SHP77 treated with DMSO at 0.1 percent for 48 hours (cell line): ENCODE measurements at regions not wholly inside any gene's neighbourhood (a gene's known extent, or its start where the extent isn't known, plus 50 kb on each side); places are given as distances from the start of the nearest gene placed in this dataset.

Experiments
- DNase-seq: peaks from one replicate; lab custom pipeline; 2025; lab: John Stamatoyannopoulos, UW

- DNase-seq = no peak
Measured at GRCh38 chr19:31804668-31805067, 455.4 kb upstream of the TSHZ3 start.

- no peak for DNase-seq
Measured at GRCh38 chr19:31810536-31811109, 461.4 kb upstream of the TSHZ3 start.

DNA sequence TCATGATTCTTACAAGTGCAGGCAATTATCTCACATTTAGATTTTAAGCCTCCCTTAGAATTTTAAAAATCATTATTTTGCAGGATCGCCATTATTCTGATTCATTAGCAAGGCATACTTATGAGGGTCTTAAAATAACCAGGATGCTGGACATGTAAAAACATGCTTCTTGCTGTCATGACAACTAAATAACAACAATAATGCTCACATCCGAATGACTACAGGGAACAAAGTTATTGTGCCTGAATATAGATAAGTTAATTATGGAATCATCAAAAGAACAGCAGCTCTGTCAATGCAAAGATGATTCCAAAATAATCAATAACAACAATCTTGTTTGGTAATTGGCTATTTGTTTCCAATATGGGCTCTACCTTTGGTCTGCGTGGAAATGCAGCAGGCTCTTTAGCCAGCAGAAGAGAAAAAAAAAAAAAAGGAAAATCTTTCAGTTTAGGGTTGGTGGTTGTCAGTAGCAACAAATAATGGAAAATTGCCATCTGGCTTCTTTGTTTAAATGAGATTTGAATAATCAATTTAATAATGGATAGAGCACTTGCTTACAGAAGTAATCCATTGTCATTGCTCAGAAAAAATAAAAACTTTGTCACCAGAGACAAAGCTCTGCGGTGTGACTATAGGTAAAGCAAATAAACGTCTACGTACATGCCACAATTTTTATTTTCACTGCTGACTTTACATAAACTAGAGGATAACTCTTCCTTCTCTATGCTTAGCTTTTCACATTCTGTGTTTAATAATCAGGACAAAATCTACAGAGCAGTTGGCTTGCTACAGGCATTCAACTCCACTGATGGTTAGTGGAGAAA, 468.9 kb upstream of the TSHZ3 start:
- no peak for DNase-seq

GRCh38 chr19:31818798-31819105, 469.5 kb upstream of the TSHZ3 start:
- DNase-seq = no peak

DNA sequence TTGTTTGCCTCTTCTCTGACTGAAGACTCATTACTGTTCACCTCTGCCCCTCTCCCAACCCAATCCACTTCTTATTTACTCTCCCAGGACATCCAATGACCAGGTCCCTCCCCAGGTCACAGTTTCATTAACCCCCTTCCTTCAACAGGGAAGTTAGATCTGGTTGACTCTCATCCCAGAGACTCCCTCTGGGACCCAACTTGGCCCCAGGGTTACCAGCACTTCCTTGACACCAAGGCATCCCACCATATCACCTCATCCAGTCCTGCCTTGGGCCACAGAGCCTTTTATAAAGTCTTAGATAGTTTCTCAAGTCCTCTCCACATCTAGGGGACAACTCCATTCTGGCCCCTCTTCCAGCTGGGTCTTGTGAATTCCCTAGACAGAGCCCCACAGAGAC, 470.6 kb upstream of the TSHZ3 start:
- DNase-seq = no peak

DNA sequence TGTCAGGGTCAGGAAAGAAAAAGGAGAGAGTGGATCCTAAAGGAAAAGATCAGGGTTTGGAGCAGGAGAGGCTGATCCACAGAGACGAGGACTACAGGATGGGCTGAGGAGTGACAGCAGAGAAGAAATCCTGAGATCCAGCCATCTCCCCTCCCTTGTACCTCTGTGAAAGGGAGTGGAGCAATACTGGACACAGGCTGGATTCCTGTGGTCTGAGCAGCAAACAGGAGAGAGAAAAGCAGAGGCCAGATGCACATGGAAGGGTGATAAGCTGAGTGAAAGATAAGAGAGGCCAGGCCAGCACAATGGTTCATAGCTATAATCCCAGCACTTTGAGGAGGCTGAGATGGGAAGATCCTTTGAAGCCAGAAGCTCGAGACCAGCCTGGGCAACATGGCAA, 472.1 kb upstream of the TSHZ3 start:
- DNase-seq = no peak

DNA sequence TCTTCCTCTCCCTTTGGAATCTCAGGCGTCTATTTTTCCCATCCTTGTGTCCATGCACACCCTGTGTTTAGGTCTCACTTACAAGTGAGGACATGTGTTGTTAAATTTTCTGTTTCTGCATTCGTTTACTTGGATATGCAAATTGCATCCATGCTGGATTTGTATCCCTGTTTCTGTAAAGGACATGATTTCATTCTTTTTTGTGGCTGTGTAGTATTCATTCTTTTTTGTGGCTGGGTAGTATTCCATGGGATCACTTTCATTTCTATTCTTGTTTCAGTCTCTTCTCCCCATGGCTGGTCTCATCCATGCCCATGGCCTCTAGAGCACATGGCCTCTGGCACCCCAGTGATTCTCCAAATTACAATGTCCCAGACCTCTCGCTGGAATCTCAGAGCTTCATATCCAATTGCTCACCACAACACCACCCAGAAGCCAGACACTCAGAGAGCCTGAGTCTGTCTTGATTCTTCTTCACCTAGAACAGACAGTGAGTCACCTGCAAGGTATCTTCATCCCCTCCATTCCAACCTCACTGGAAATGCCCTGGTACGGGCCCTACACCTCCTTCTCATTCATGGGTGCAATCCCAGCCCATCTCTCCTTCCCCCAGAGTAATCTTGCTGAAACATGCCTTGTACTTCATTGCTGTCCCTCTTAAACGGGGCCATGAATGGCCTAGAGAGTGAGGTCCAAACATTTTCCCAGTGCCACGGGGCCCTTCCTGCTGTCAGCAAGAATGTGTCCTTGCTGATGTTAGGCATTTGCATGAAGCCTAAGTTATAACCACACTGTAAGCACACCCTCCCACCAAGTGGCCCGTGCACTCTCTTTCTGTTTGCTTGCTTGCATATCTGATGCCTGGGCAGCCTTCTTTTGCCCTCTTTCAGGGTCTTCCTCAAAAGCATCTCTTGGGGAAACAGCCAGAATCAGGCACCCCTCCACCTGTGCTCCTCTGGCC, 476.2 kb upstream of the TSHZ3 start:
- DNase-seq = no peak

- no peak for DNase-seq
Measured at GRCh38 chr19:31826325-31826724, 477.1 kb upstream of the TSHZ3 start.

DNA sequence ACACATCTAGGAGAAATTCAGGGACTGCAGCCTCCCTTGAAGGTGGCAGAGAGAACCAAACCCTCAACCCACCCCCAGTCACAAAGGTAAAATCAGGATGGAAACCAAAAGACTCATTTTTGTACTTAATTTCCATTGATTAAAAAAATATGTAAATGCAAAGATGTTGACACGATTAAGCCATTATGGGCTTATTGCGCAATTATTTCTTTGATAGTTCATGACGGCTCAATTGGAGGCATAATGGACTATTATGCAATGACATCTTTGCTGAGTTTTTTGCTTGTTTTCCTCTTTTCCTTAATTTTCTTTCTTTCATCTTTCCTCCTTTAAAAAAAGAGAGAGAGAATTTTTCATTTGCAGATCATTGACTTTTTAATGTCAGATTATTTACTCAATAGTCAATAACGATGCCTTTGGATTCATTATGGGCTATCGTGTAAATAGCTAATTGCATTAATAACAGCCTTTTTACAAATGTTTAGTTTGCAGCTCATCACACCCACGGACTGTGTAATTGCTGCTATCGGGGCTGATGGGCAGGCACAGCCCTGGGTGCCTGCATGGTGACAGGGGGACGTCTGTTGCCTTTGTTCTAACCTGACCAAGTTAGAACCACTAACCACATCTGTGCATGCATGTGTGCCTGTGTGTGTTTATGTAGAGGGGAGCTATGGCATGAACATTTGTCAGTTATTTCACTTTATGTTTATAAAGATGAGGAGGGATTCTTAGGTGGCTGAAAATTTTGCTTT, 482.4 kb upstream of the TSHZ3 start:
- no peak for DNase-seq

- DNase-seq = no peak
Measured at GRCh38 chr19:31832176-31832548, 482.9 kb upstream of the TSHZ3 start.

DNA sequence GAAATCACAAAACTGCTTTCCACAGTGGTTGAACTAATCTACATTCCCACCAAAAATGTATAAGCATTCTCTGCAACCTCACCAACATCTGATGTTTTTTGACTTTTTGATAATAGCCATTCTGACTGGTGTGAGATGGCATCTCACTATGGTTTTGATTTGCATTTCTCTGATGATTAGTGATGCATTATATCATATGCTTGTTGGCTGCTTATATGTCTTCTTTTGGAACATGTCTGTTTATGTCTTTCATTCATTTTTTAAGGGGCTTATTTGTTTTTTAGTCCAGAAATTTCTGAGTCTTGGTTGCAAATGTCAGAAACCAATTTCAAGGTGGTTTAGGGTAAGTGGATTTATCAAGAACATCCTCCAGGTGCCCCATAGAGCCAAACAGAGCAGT, 484.8 kb upstream of the TSHZ3 start:
- no peak for DNase-seq

DNA sequence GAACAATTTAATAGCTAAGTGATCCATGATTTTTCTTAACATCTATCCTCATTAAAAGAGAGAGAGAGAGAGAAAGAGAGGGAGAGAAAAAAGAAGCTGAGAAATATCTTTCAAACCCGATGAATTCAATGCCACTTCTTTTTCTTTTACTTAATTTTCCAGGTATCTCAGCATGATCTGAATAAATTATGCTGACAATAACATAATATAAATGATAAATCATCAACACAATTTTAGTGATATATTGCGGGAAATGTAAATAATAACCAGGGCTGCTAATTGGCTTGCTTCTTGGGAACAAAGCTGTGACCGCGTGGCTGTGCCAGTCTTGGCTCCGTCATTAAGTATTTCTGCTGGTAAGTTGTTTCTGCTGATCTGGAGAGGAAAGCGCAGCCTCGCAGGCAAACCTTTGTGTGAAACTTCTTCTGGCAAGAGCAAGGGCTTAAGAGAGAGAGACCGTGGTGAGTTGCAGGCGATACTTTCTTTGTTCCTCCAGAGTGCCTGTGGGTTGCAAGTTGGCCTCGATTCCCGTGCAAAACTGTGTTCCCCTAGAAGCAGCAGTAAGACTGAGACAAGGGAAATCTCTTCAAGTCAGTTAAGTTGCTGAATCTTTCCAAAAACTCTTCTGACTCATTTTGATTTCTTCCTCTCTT, 489.1 kb upstream of the TSHZ3 start:
- no peak for DNase-seq

DNA sequence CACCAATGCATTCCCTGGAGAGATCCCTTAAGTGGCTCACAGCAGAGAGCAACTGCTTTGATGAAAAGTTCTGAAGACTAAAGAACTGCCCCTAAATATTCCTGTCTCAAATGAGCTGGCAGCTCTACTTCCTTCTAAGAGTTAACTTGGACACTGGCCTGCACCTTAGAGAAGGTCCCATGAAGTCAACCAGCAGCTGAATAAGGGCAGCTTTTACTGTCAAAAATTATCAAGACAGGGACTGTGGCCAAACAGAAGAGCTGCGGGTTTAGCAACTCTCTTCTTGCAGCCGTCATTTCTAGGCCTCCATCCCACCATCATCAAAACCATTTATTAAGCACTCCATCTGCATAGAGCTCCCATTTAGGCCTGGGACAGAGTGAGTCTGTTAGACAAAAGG, 491.1 kb upstream of the TSHZ3 start:
- no peak for DNase-seq

DNA sequence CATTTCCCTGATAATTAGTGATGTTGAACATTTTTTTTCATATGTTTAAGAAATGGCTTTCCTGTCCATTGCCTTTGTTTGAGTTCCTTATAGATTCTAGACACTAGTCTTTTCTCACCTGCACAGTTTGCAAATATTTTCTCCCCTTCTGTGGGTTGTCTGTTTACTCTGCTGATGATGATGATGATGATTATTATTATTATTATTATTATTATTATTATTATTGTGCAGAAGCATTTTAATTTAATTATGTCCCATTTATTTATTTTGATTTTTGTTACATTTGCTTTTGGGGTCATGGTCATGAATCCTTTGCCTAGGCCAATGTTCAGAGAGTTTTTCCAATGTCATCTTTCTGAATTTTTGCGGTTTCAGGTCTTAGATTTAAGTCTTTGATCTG, 492.5 kb upstream of the TSHZ3 start:
- no peak for DNase-seq

- DNase-seq = no peak
Measured at GRCh38 chr19:31863122-31863521, 482.3 kb upstream of the ZNF507 start.

- no peak for DNase-seq
Measured at GRCh38 chr19:31874313-31874712, 471.1 kb upstream of the ZNF507 start.

DNA sequence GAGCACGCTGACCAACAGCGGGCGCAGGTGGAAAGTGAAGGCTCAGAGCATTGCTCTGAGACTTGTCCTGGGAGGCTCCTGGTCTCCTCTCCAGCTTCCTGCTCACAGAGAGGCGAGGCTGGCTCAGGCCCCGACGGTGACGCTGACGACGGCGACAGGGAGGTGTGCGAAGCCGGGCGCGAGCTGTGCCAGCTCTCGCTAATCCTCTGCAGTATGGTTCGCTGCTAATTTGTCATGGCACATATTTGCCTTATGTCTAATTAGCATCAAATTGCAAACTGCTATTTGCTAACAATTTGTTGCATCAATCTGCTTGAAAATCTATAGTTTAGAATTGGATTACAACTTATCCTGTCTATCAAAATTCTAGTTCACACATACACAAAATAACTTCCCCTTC, 469.8 kb upstream of the ZNF507 start:
- DNase-seq = no peak

GRCh38 chr19:31880283-31880682, 465.1 kb upstream of the ZNF507 start:
- no peak for DNase-seq

DNA sequence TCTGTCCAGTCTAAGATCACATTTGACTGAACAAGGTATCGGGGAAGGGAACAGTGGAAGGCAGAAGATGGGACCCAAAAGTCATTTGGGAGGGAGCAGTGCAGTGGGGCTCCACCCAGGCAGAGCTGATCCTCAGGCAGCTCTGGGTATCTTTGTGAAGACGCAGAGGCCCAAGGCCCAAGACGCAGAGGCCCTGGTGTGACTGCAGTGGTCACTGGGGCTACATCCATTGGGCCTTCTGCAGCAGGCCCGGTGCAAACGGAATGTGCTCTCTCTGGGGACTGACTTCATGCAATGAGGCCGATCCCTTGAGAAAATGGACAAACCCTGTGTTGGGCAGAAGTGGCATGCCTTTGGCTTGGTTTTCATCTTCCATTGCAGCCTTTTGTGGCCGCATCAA, 463.4 kb upstream of the ZNF507 start:
- no peak for DNase-seq

DNA sequence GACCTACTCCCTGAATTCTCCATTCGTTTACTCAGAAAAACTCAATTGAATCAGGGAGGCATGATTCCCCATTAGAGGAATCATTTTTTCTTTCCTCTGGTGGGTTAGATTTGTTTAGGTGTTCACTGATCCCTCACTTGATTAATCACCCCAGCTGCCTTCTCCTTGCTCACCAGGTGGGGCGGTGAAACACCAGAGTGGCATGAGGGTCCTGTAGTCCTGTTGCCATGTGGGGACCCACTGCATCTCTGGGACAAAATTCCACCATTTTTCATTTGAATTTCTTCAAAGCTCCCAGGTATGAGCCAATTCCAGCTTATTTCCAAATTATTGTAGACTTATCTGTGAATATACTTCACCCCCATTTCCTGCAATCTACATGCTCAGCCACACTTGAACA, 462.7 kb upstream of the ZNF507 start:
- no peak for DNase-seq

GRCh38 chr19:31883296-31883990, 462.0 kb upstream of the ZNF507 start:
- DNase-seq = no peak
